Gastrocnemius medialis (tissue), 4 donors: ENCODE measurements at regions not wholly inside any gene's neighbourhood (a gene's known extent, or its start where the extent isn't known, plus 50 kb on each side); places are given as distances from the start of the nearest gene placed in this dataset.
"Not testable (repeated sequence)": the region's sequence is repeated elsewhere in the genome, so short reads cannot be mapped to it uniquely, and the experiment has no call there.

Experiments used
- ATAC-seq, 2 donors: fragments of 150-250 bp; one replicate each; pipeline ENCODE4 v1.9.1; 2016
- DNase-seq, 2 donors: peaks; one replicate each; pipeline ENCODE4 v3.0.0-alpha.2; 2019
- H3K27ac ChIP-seq, 4 donors: fragments of 200-600 bp; sonication (generic); 1 replicate in 1 of 4; 2 replicates in 3 of 4; pipeline ENCODE4 v1.5.1; 2016 to 2018; ENCODE audit warnings: mild to moderate bottlenecking in 2 of 4, moderate library complexity in 1 of 4
- H3K27me3 ChIP-seq, 3 donors: fragments of 200-600 bp; sonication (generic) in 2 of 3; 1 replicate in 1 of 3; 2 replicates in 2 of 3; pipeline versions ENCODE4 v1.5.1 to v1.6.0; 2016 to 2019; ENCODE audit warnings: mild to moderate bottlenecking in 1 of 3, moderate library complexity in 1 of 3
- H3K36me3 ChIP-seq, 2 donors: fragments of 200-600 bp; sonication (generic) in 1 of 2; one replicate each; pipeline ENCODE4 v1.5.1; 2017 to 2018
- H3K4me1 ChIP-seq, 2 donors: fragments of 200-600 bp; sonication (generic) in 1 of 2; one replicate each; pipeline ENCODE4 v1.5.1; 2016 to 2017; ENCODE audit warnings: mild to moderate bottlenecking in 2 of 2
- H3K4me3 ChIP-seq, 4 donors: fragments of 200-600 bp; sonication (generic) in 3 of 4; 1 replicate in 1 of 4; 2 replicates in 3 of 4; pipeline ENCODE4 v1.5.1; 2016 to 2019; ENCODE audit warnings: mild to moderate bottlenecking in 2 of 4
- H3K9me3 ChIP-seq, 3 donors: fragments of 200-600 bp; sonication (generic) in 2 of 3; 1 replicate in 1 of 3; 2 replicates in 2 of 3; pipeline ENCODE4 v1.5.1; 2016 to 2019
- CTCF ChIP-seq, 5 experiments: fragments of 450-650 bp in 3 of 5; fragments of 200-600 bp in 2 of 5; sonication (generic) in 2 of 5; IDR thresholded peaks in 4 of 5; conservative IDR thresholded peaks in 1 of 5; 1 replicate in 4 of 5; 2 replicates in 1 of 5; pipeline ENCODE4 v1.5.1; 2016 to 2019; ENCODE audit warnings: antibody characterized with exemption in 5 of 5, mild to moderate bottlenecking in 3 of 5, moderate library complexity in 3 of 5
- POLR2A ChIP-seq, 2 donors: fragments of 450-650 bp; IDR thresholded peaks; one replicate each; pipeline ENCODE4 v1.6.1; 2017; ENCODE audit warnings: antibody characterized with exemption in 2 of 2, mild to moderate bottlenecking in 2 of 2, moderate library complexity in 2 of 2
- in situ Hi-C, 4 donors: fragments of 200-750 bp; cut with MboI; loops; one replicate each; pipeline versions ENCODE4 v1.15.0 to v1.8.0; 2017; ENCODE audit warnings: low sequenced_read_pairs in 4 of 4
- intact Hi-C: fragments of 100-400 bp; cut with DNase I; formaldehyde crosslinking; loops from one replicate; pipeline ENCODE4 v1.15.1; 2023; ENCODE audit warnings: low total_unique reads

- in situ Hi-C loops (no loop called here), intact Hi-C loops (no loop called here)
- ATAC-seq (no peak), DNase-seq (no peak)
- no peak overlapping the region for H3K27ac ChIP-seq
- H3K36me3 ChIP-seq: no peaks in the 10 kb centered on the region
- no peaks in the 10 kb centered on the region for H3K9me3 ChIP-seq
- no peak overlapping the region for H3K4me3 ChIP-seq
- H3K4me1 ChIP-seq: no peaks in the 10 kb centered on the region
- no peaks in the 10 kb centered on the region for H3K27me3 ChIP-seq
- TF ChIP-seq POLR2A (IDR thresholded peaks at IDR 0.05) (no peak), CTCF (IDR thresholded peaks at IDR 0.05 in 4 of 5, conservative IDR thresholded peaks at IDR 0.05 in 1 of 5) (no peak)
These were observed 94.3 kb upstream of the STK32A start for GRCh38 chr5:147140558-147140957.

GRCh38 chr5:147141580-147141979, 93.2 kb upstream of the STK32A start:
- H3K36me3 ChIP-seq, H3K27ac ChIP-seq, H3K27me3 ChIP-seq, H3K4me1 ChIP-seq, intact Hi-C loops, H3K4me3 ChIP-seq, H3K9me3 ChIP-seq, in situ Hi-C loops, DNase-seq, ATAC-seq: not testable (repeated sequence)

GRCh38 chr5:147143215-147143614, 91.6 kb upstream of the STK32A start:
- ATAC-seq: no peak
- intact Hi-C loops (no loop called here), in situ Hi-C loops (no loop called here)
- H3K36me3 ChIP-seq: no peaks in the 10 kb centered on the region
- no peaks in the 10 kb centered on the region for H3K9me3 ChIP-seq
- H3K4me1 ChIP-seq: no peaks in the 10 kb centered on the region
- no peak overlapping the region for H3K27ac ChIP-seq
- no peak for DNase-seq
- TF ChIP-seq CTCF (IDR thresholded peaks at IDR 0.05 in 4 of 5, conservative IDR thresholded peaks at IDR 0.05 in 1 of 5) (no peak), POLR2A (IDR thresholded peaks at IDR 0.05) (no peak)
- H3K27me3 ChIP-seq: no peaks in the 10 kb centered on the region
- no peak overlapping the region for H3K4me3 ChIP-seq

- in situ Hi-C loops: no loop called here
These were observed 89.5 kb upstream of the STK32A start for GRCh38 chr5:147145328-147145727.

GRCh38 chr5:147148715-147149114, 86.1 kb upstream of the STK32A start:
- no peak for ATAC-seq
- in situ Hi-C loops: no loop called here

More at GRCh38 chr5:147145328-147145727, 89.5 kb upstream of the STK32A start:
- H3K27ac ChIP-seq: no peak overlapping the region
- no peak overlapping the region for H3K4me3 ChIP-seq
- intact Hi-C loops: no loop called here
- H3K4me1 ChIP-seq: no peaks in the 10 kb centered on the region
- TF ChIP-seq CTCF (IDR thresholded peaks at IDR 0.05 in 4 of 5, conservative IDR thresholded peaks at IDR 0.05 in 1 of 5): no peak
- no peak for TF ChIP-seq POLR2A (IDR thresholded peaks at IDR 0.05)
- no peaks in the 10 kb centered on the region for H3K27me3 ChIP-seq
- no peaks in the 10 kb centered on the region for H3K36me3 ChIP-seq
- no peak for ATAC-seq
- DNase-seq: no peak
- H3K9me3 ChIP-seq: no peaks in the 10 kb centered on the region

More at GRCh38 chr5:147148715-147149114, 86.1 kb upstream of the STK32A start:
- H3K27me3 ChIP-seq: no peaks in the 10 kb centered on the region
- DNase-seq: no peak
- H3K9me3 ChIP-seq: no peaks in the 10 kb centered on the region
- H3K27ac ChIP-seq: no peak overlapping the region
- intact Hi-C loops: no loop called here
- TF ChIP-seq POLR2A (IDR thresholded peaks at IDR 0.05): no peak
- TF ChIP-seq CTCF (IDR thresholded peaks at IDR 0.05 in 4 of 5, conservative IDR thresholded peaks at IDR 0.05 in 1 of 5): no peak
- no peak overlapping the region for H3K4me3 ChIP-seq
- H3K36me3 ChIP-seq: no peaks in the 10 kb centered on the region
- H3K4me1 ChIP-seq: no peaks in the 10 kb centered on the region
